ENCODE measurements at regions not wholly inside any gene's neighbourhood (a gene's known extent, or its start where the extent isn't known, plus 50 kb on each side); places are given as distances from the start of the nearest gene placed in this dataset.

DNA sequence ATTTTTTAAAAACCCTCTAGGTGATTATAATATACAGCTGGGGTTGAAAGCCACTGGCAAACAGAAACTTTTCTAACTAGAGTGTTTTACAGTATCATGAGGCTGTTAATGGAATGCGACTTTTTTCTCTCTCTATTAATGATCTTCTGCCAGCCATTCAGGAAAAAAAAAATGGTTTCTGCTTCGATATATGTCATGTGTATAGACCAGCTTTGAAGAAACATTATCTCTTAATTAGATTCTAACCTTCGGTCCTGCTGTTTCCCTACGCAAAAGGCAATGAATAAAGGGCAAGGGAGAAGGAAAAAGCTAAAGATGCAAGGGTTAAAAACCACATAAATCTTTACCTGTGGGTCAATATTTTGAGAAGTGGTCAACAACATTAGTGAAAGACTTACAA is 1662.1 kb upstream of the TENM3 start:
- no peak for DNase-seq (ENCODE audit: low spot score)

DNA sequence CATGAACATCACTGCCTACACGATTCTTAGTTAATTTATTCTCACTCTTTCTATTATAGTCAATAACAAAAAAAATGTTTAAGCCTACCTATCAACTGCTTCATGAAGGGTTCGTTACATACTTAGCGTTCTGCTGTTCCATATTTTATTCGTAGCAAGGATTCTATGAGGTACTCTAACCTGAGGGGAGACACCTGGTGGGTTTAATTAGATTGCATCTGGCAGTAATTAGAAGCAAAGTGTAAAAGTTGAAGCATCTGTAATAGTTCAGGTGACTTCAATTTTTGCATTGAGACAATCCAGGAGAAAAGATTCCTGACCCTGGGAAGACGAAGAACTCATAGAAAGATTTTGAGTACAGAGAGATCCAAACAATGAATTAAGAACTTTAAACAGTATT is 1655.8 kb upstream of the TENM3 start:
- DNase-seq (ENCODE audit: low spot score), result no peak

DNA sequence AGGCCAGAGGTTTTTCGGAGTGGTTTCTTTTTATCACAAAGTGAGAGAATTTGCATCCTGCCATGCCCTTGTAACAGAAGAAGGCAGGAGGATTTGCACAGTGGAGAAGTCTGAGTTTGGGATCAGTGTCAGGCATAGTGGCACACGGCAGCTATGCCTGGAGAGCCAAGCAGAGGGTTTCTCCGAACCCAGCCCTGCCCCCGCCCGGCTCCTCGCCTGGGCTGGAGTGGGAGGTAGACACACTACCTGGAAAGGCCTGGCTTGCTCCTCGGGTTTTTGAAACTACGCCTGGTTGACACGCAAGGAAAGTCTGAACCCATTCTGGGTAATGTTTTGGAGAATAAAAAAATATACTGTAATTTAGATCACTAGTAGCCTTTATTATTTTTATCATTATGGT is 1653.6 kb upstream of the TENM3 start:
- DNase-seq (ENCODE audit: low spot score), result no peak

DNA sequence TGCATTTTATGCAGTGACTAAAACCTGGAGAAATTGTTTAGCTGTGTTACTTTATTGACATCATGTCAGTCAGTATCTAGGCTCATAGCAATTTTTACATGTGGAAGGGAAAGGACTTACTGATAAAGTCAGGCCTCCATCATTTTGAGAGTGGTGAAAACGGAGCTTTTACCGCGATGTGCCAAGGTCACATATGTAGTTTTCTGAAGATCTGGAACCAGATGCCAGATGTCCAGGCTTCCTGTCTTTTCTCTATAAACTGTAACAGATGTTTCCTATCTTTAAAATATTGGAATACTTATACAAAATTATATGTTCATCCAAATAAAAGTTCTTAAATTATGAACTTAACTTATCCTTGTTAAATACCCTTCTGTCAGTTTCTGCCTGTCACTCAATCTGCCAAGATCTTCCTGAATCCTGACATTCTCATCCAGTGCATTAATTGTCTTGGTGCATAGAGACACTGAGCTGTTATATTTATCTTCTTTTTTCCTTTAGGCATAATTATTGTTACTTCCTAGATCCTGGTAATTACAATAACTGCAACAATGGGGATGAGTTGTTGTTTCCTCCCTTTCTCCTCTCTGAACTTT is 1646.2 kb upstream of the TENM3 start:
- no peak for DNase-seq (ENCODE audit: low spot score)

DNA sequence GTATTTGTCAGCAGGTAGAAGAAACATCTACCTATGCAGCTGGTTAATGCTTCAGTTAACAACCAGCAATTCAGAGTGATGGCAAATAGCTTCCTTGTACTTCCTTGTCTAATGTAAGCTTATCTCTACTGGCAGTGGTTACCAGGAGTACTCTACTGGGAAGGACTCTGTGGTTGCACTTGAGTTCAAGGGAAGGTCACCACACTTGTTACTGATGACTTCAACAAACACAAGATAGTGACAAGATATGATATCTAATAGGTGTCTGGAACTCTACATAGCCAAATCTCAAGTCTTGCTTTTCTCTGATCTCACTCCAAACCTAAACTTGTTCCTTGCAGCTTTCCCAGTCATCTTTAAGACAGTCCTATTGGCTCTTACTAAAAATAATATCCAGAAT is 1644.9 kb upstream of the TENM3 start:
- DNase-seq (ENCODE audit: low spot score), result no peak

DNA sequence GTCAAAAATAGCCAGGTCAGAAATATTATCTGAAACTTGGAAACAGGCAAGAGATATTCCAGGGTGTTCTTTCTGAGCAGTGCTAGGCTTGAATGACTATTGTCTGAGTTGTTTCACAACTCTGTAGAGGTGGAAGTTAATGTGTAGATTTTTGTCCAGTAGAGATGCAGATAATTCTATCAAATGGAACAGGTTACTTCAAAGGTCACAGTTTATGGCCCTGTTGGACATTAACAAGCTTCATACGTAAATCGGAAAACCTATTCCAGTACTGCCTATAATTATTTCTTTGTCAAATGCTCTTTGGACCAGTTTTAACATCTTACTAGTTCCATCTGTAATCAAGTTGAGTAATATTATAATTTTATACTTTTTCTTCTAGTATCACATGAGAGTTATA is 1639.4 kb upstream of the TENM3 start:
- DNase-seq (ENCODE audit: low spot score), result no peak

DNA sequence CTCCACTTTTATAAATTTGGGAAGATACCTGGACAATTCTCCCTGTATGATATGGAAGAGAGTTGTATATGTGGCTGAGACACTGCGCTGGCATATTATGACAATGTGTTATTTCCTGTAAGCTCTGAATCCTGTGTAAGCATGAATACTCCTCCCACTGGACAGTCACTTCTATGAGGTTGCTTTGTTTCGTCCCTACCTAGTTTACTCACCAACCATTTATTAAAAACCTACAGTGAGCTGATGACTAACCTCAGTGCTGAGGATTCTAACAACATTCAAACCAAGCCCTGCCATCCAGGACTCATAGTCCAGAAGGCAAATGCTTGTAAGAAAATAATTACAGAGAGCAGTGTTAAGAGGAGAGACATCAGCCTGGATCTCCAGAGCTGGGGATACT is 1632.9 kb upstream of the TENM3 start:
- DNase-seq (ENCODE audit: low spot score), result peak; percentile 64

DNA sequence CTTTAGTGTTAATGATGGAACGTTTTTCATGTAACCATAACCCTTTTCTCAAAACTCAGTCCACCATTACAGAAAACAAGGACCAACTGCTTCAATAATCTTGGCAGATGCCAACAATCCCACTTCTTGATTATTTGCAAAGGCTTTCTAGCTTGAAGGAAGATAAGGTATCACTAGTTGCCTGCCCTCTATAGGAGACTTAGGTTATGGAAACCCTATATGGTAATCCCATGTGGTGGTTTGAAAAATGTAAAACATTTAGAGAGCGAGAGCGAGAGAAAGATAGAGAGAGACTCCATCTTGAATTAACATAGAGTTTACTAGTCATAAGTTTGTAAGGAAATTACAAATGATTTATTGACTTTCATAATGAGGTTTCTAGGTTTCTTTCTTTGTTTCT is 1627.5 kb upstream of the TENM3 start:
- DNase-seq (ENCODE audit: low spot score), result no peak

DNA sequence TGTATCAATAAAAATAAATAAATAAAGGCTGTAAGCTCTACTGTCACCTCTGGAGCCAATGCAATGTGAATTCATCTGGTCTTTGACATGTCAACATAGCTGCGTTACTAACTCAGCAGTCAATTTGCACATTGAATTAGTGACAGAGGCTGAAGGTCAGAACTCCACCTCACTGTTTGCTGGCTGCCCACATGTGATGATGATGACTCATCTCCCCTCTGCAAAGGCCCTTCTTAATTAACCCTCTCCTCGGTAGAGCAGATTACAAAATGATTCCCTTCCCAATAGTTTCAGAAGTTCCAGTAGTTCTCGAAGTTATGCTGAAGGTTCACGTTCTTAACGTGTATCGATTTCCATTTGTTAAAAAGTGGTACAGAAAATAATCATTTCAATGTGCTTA is 1626.0 kb upstream of the TENM3 start:
- DNase-seq (ENCODE audit: low spot score), result no peak

DNA sequence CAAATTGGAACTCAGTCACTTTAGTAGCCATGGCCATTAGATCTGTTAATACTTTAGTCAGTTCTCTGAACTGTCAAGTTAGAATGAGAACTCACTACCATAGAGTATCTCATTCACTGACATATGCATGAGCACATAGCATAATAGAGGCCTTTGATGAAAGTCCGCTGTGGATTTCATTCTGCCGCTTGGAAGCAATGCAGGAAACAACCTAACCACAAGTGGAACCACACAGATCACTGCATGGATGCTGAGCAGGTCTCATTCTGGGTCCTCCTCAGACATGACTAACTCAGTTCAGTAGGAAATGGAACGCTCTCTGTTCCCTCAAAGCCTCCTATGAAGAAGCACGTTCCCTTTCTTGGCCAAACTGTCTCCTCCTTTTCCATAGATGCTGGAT is 1624.8 kb upstream of the TENM3 start:
- no peak for DNase-seq (ENCODE audit: low spot score)

DNA sequence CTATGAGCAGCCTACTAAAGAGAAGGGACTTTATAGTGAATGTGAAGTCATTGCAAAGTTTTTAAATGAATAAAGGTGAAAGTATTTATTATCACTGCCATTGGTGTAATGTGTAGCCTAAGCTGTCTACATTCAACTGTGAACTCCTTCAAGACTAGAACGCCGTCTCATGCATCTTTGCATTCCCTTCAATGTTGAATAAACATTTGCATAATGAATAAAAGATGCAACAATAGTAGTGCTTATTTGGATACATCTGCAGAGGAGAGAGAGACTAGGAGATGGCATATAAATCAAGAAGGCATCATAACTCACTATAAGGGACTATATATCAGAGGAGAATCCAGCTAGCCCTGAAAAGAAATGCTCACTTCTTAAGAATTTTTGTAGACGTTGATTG is 1623.8 kb upstream of the TENM3 start:
- DNase-seq (ENCODE audit: low spot score), result no peak

DNA sequence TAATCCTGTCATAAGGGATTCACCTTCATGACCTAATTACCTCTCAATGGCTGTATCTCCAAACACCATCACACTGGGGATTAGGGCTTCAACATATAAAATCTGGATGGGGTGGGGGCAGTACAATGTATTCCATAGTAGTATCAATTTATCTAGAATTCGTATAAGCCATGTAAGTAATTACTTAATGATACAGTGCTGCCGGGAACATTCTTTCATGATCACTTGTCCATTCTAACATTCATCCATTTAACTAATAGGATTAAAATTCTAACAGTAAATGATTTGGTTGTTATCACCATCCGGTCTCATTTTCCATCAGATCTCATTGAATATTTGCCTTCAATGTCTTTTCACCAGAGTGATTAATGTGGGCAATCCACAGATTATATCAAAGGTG is 1620.9 kb upstream of the TENM3 start:
- DNase-seq (ENCODE audit: low spot score), result no peak

DNA sequence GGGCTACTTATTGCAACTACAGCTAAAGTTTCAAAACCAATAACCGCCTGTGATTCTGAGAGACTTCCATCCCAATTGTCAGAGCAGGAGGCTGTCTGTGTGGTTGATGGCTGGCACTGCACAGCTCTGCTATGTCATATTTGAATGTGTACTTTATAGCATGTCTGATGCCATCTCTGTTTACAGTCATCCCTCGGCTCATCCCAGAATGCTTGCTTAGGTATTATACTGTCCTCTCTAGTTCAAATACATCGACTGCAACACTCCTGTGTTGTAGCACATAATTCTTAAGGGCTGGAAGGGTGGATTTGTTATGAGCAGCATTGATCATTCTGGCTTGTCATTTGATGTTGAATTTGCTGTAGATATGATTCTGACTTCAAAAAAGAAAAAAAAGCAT is 1617.5 kb upstream of the TENM3 start:
- DNase-seq (ENCODE audit: low spot score), result no peak

DNA sequence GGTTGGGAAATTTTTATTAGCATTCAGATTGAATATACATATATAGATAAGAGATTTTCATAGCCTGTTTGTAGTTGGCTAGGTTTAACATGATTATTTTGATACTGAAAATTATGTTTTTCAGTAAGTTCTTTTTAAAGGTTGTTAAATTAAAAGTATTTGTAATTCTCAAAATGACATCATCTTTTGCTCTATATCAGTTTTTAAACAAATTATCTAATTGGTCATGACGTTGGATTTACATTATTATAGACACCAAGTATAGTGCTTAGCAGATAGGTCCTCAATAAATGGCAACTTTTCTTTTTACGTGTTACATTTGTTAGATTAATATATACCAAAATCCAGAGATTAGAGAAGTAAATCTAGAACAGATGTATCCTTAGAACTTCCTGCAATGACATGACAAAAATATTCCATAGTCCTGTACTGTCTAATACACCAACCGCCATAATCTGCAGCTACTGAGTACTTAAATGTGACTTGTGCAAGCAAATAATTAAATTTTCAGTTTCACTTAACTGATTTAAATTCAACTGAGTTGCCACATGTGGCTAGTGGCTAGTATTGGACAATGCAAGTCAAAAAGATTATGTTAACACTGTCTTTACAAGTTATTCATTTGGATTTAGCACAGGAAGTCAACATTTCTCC is 1613.1 kb upstream of the TENM3 start:
- DNase-seq (ENCODE audit: low spot score), result no peak

DNA sequence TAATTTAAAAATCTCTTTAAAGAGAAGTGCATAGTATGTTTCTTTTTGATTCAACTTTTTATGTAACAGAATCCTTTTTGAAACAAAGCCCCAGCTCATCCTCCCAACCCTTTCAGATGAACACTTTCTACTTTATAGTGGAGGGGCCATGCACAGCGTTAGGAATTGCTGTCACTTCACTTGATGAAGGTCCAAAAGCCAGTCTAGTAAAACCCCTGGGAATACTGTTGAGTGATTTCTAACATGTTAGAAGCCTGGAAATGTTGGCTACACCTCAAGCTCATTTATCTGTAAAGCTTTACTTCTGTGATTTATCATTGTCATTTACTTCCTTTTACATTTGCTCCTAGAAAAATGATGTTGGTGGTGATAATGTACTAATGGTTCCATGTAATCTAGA is 1608.9 kb upstream of the TENM3 start:
- no peak for DNase-seq (ENCODE audit: low spot score)

DNA sequence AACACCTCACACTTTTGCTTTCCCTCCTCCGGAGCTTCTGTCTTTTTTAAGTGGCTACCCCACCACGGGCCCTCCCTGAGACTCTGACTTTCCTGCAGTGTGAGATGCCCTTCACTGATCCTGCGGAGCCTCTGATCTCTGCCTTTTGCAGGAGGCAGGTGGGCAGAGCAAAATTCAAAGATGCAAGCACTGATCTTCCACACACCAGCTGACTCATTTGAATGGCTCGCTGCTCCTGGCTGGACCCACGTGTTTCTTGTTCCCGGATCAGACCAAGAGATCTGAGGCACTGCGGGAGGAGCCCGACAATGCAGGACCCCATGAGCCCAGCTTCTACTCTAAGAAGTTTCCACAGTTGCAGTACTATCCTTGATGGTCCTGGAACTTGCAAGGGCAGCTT is 1607.9 kb upstream of the TENM3 start:
- DNase-seq (ENCODE audit: low spot score), result no peak

DNA sequence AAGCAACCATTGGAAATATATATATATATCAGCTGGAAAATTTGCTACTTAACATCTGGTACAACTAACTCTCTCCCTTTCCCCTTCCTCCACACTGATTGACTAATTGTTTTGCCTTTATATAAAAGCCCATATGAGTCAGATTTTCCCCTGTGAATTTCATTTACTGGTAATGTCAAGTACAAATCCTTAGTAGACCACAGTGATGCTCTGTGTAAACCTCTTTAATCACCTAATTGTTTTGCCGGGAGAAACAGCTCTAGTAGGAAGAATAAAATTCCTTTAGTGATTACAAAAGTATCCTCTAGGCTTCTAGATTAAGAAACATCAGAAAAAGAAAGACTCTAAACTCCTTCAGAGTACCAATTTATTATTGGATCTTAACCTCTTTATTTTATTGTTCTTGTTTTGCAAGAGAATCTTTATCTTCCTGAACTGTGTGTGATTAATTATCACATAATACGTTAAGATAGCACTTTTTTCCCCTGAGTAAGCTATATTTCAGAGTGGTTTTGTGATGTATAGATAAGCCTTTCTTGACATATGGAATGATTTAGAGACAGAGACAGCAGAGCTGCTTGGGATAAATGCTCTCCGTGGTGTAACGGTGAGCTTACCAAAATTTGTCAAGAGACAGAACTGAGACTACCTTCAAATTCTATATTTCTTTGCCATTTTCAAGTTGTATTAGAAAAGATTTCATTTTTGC is 1606.4 kb upstream of the TENM3 start:
- DNase-seq (ENCODE audit: low spot score), result no peak

DNA sequence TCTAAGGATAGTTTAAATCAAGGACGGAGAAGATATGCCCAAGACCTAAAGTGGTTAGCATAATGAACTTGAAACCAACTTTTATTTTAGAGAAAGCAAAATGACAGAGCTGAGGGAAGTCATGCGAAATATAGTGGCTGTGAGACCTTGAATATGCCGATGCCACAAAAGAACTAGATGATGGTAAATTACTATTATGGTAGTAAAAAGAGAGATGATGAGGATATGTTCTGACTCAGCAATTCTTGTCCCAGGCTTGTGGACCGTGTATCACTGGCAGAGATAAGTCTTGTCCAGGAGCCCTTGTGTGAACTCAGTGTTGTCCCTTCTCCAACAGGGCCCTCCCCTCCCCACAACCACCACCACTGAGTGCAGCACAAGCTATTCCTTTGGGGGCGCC is 1605.6 kb upstream of the TENM3 start:
- DNase-seq (ENCODE audit: low spot score), result no peak

DNA sequence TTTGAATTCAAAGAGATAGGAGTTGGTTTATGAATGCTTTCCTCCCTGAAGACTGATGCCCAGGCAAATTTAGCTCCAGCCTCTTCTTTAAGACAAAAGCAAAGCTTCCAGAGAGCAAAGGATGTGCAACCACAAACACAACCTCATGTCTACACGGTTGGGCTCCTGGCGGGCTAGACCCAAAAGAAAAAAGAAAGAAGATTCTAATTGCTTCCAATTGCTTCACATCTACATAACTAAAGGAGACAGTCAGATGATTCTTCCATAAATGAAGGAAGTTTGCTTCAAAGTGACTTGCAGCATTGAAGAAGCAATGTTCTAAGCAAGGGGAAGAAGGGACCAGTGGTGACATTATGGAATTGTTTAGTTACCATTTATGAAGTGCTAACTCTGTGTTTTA is 1603.0 kb upstream of the TENM3 start:
- no peak for DNase-seq (ENCODE audit: low spot score)

DNA sequence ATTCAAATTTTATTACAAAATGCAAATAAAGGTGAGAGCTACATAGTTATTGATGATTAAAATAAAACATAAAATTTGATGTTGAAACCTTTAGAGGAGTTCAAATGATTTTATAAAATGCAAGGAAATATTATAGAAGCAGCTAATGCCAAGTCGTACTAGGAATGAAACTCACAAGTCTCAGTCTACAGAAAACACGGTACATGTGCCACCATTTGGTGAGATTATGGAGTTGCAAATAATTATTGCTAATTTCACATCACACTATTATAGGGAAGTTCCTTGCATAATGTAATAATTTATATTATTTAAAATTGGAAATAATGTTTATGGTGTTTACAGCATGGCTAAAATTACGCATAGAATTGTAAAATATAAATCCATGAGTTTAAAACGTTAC is 1601.7 kb upstream of the TENM3 start:
- no peak for DNase-seq (ENCODE audit: low spot score)

DNA sequence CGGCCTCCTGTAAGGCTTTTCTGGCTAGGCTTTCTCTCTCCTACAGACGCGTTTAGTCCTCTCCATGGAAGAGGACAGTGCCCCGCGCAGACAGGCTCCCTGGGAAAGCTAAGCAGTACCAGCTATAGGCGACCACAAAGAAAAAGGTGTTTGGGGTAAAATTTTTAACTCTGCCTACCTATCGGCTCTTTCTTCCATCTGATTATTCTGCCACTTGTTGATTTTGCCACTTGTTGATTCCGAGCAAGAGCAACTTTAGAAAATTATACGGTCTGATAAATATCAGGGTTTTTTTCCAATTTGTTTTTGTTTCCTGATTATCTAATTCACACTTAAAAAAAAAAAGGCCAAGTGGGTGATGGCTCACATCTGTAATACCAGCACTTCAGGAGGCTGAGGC is 1600.5 kb upstream of the TENM3 start:
- no peak for DNase-seq (ENCODE audit: low spot score)

DNA sequence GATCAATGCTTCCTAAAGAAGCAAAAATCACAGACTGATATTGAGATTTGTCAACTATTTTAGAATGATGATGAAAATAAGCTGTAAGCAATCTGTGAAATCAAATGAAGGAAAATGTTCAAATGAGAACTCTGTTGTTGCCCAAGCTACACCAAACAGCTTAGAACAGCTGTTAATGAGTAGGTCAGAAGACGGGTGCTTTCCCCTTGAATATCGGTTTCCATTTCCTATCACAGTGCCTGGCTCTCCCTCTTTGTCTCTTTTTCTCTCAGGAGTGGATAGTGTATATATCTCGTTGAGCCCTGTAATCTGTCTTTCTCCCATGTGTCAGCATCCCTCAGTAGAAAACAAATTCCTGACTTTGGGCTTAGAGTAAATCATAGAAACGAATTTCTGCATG is 1592.9 kb upstream of the TENM3 start:
- DNase-seq (ENCODE audit: low spot score), result no peak

DNA sequence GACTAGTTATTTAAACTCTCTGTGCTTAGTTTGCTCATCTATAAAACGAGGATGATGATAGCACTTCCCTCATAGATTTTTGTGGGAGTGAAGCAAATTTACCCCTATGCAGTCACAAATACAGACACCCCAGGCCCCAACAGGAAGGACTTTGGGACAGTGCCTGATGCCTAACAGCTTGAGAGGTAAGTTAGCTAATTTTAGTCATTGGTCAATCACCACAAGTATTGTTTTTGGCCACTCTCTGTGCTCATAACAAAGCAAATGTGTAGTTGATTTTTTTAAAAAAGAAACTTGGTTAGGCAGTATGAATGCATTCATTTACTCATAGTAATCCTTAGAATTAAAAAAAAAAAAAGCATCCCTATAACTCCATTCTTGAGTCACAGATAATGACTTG is 1590.7 kb upstream of the TENM3 start:
- no peak for DNase-seq (ENCODE audit: low spot score)

DNA sequence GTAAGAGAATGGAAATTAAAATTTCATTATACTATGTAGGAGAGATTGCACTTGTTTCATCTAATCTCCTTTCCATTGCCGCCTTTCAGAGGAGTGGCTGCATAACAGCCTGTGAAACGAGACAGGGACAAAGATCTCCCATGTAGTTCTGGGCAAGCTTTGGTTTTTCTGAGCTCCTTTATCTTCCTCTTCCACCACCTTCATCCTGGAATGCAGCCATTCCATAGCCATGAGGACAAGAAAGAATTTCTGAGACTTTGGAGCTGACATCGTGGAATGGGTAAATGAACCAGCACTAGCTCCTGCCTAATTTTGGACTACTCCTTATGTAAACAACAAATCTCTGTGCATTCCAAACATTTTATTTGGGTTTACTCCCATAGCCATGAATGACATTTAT is 1587.3 kb upstream of the TENM3 start:
- no peak for DNase-seq (ENCODE audit: low spot score)

Measured in kidney capillary endothelial cell (primary cell).